Parathyroid adenoma (tissue), 2 donors: ENCODE measurements at regions not wholly inside any gene's neighbourhood (a gene's known extent, or its start where the extent isn't known, plus 50 kb on each side); places are given as distances from the start of the nearest gene placed in this dataset.

Source experiments
- H2AFZ ChIP-seq: fragments of 300-600 bp; sonication (generic); one replicate; pipeline ENCODE4 v1.7.0; 2017; ENCODE audit warnings: antibody characterized with exemption, mild to moderate bottlenecking
- H3K27ac ChIP-seq: fragments of 300-600 bp; sonication (generic); one replicate; pipeline ENCODE4 v1.7.0; 2017
- H3K27me3 ChIP-seq: fragments of 300-600 bp; sonication (generic); one replicate; pipeline ENCODE4 v1.7.0; 2017; ENCODE audit warnings: low read length; ENCODE audit not compliant: control insufficient read depth, insufficient read depth
- H3K36me3 ChIP-seq: fragments of 300-600 bp; sonication (generic); one replicate; pipeline ENCODE4 v1.7.0; 2017; ENCODE audit warnings: low read length; ENCODE audit not compliant: control insufficient read depth, insufficient read depth
- H3K4me1 ChIP-seq: fragments of 300-600 bp; sonication (generic); one replicate; pipeline ENCODE4 v1.7.0; 2017; ENCODE audit warnings: control low read depth
- H3K4me2 ChIP-seq: fragments of 300-600 bp; sonication (generic); one replicate; pipeline ENCODE4 v1.7.0; 2017; ENCODE audit warnings: low read length
- H3K4me3 ChIP-seq: fragments of 300-600 bp; sonication (generic); one replicate; pipeline ENCODE4 v1.7.0; 2017; ENCODE audit warnings: low read depth, low read length
- H3K79me2 ChIP-seq: fragments of 300-600 bp; sonication (generic); one replicate; pipeline ENCODE4 v1.7.0; 2017; ENCODE audit warnings: control low read depth
- H3K9ac ChIP-seq: fragments of 300-600 bp; sonication (generic); one replicate; pipeline ENCODE4 v1.7.0; 2017; ENCODE audit warnings: mild to moderate bottlenecking
- H3K9me3 ChIP-seq: fragments of 300-600 bp; sonication (generic); one replicate; pipeline ENCODE4 v1.7.0; 2017; ENCODE audit warnings: low read length; ENCODE audit not compliant: control insufficient read depth
- TF ChIP-seq, protein P1 (sequence below): fragments of 300-600 bp; sonication (generic); IDR thresholded peaks from one replicate; pipeline ENCODE4 v1.7.0; 2017; ENCODE audit warnings: antibody characterized with exemption, mild to moderate bottlenecking
- donor health status: primary hyperparathyroidism.

DNA sequence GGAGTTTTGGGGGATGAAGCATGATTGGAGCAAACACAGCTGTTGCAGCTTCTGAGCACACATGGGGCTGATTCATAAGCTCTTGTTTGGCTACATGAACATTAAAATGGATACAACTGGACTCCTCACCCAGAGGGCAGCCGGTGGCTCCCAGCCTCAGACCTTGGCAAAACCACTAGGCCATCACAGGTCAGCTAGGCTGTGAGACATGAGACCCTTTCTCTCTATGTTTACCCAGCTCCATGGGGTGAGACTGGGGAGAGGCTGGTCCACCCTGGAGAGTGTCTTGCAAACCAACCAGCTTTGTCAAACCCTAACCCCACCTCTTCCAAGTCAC is 388.7 kb downstream of the PTPRU start:
- H3K36me3 ChIP-seq: no peaks in the 10 kb centered on the region
- H2AFZ ChIP-seq: no peak overlapping the region
- no peaks in the 10 kb centered on the region for H3K79me2 ChIP-seq
- no peak overlapping the region for H3K4me2 ChIP-seq
- TF ChIP-seq, protein P1, sequence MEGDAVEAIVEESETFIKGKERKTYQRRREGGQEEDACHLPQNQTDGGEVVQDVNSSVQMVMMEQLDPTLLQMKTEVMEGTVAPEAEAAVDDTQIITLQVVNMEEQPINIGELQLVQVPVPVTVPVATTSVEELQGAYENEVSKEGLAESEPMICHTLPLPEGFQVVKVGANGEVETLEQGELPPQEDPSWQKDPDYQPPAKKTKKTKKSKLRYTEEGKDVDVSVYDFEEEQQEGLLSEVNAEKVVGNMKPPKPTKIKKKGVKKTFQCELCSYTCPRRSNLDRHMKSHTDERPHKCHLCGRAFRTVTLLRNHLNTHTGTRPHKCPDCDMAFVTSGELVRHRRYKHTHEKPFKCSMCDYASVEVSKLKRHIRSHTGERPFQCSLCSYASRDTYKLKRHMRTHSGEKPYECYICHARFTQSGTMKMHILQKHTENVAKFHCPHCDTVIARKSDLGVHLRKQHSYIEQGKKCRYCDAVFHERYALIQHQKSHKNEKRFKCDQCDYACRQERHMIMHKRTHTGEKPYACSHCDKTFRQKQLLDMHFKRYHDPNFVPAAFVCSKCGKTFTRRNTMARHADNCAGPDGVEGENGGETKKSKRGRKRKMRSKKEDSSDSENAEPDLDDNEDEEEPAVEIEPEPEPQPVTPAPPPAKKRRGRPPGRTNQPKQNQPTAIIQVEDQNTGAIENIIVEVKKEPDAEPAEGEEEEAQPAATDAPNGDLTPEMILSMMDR: no peak
- H3K4me1 ChIP-seq: no peaks in the 10 kb centered on the region
- no peaks in the 10 kb centered on the region for H3K27me3 ChIP-seq
- H3K27ac ChIP-seq: no peak overlapping the region
- H3K9ac ChIP-seq: no peak overlapping the region
- no peak overlapping the region for H3K4me3 ChIP-seq
- H3K9me3 ChIP-seq: no peaks in the 10 kb centered on the region

DNA sequence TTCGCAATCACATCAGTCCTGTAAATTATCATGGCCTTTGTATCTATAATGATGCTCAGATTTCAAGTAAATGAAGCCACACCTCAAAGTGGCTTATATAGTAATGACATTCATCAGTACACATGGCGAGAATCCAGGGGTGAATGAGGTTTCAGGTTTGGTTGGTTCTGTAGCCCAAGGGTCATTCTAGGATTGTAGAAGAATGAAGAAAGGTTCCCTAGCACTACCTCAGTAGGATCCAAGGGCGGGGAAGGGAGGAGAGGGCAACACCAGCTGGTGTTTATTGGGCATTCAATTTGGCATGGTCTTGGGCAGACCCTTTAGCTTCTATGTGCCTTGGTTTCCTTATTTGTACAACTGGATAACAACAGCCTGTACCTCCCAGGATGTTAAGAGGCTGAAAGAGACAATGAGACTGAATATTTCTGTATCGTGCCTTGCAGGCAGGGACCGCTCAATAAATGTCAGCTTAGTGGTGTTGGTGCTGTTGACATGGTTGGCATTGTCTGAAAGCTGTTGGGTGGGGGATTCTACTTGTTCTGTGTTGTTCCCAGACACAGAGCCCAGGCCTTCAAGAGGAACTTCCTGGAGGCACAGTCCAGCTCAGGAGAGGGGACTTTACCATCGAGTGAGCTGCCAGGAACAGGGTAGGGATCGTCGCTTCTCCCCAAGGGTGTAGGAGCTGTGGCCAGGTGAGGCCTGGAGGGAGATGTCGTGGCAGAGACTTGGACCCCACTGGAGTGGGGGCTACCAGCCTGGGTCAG is 388.2 kb downstream of the PTPRU start:
- Histone ChIP-seq H3K27me3 (no peaks in the 10 kb centered on the region), H3K4me2 (no peak overlapping the region), H3K4me3 (no peak overlapping the region), H3K4me1 (no peaks in the 10 kb centered on the region), H3K79me2 (no peaks in the 10 kb centered on the region), H2AFZ (no peak overlapping the region), H3K36me3 (no peaks in the 10 kb centered on the region), H3K27ac (no peak overlapping the region), H3K9me3 (no peaks in the 10 kb centered on the region), H3K9ac (no peak overlapping the region)
- TF ChIP-seq, protein P1: no peak

DNA sequence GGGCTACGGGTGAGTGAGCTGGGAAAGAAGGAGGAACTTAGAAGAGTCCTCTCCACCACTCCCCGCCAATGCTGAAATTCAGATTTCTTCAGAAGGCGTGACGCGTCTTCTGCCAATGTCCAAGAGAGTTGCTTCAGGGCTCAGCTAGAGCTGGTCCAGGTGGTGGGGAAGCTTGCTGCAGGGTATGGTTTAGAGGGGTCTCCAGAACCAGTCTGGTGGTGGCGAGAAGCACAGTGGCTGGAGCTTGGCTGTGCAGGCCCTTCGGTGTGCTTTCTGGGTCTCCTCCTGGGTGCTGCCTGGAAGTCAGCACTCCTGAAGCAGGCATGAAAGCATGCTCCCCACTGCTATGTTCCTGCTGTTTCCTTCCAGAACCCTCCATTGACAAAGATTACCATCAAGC is 387.2 kb downstream of the PTPRU start:
- Histone ChIP-seq H2AFZ (no peak overlapping the region), H3K9ac (no peak overlapping the region), H3K36me3 (no peaks in the 10 kb centered on the region), H3K79me2 (no peaks in the 10 kb centered on the region), H3K4me1 (no peaks in the 10 kb centered on the region), H3K4me2 (no peak overlapping the region), H3K27me3 (no peaks in the 10 kb centered on the region), H3K27ac (no peak overlapping the region), H3K4me3 (no peak overlapping the region), H3K9me3 (no peaks in the 10 kb centered on the region)
- TF ChIP-seq, protein P1: no peak

DNA sequence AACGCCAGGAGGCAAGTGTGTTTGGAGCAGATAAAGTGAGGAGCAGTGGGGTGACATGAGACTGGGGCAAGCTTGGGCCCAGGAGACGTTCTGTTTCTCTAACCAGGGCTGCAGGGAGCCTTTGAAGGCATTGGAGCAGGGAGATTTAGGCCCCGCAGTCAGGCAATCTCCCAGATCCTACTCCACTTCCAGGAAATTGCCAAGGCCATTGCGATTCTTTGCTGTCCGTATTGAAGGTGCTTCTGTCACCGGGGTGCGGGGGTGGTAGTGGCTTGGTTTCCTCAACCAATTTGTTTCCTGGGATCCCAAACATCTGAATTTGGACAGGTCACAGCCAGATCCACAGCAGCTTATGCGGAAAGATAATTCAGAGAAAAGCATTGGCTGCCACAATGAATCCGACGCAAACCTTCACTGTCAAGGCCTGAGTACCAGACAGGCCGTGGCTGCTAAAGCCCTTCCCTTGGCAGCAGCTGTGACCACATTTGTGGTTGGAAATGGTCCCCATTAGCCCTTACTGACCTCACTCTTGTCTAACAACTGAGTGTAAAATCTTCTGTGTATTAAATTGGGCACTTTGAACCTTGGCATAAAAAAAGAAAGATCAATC is 385.6 kb downstream of the PTPRU start:
- Histone ChIP-seq H3K4me3 (no peak overlapping the region), H3K9ac (no peak overlapping the region), H3K4me1 (no peaks in the 10 kb centered on the region), H3K36me3 (no peaks in the 10 kb centered on the region), H3K27ac (no peak overlapping the region), H3K4me2 (no peak overlapping the region), H3K9me3 (no peaks in the 10 kb centered on the region), H3K27me3 (no peaks in the 10 kb centered on the region), H2AFZ (no peak overlapping the region), H3K79me2 (no peaks in the 10 kb centered on the region)
- TF ChIP-seq, protein P1: no peak

DNA sequence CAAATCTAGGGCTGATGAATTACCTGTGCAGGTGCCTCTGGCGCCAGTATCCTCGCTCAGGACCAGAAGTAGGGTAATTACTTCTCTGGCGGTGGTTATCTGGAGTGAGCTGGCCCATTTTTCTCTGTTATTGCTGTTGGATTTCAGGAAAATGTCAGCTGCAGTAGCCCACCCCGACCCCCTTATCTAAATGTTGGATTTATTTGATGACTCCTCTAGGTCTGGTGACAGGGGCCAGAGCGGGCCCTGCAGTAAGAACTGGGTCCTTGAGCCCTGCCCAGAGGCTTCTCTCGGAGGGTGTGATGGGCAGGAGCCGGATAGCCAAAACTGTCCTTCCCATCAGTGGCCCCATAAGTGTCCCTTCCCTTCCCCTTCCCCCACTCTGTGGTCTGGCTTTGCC is 384.3 kb downstream of the PTPRU start:
- Histone ChIP-seq H3K36me3 (no peaks in the 10 kb centered on the region), H3K27ac (no peak overlapping the region)
- TF ChIP-seq, protein P1: no peak

More for the DNA sequence above, 384.3 kb downstream of the PTPRU start:
- H3K4me1 ChIP-seq: no peaks in the 10 kb centered on the region
- no peaks in the 10 kb centered on the region for H3K79me2 ChIP-seq
- H3K4me3 ChIP-seq: no peak overlapping the region
- H3K9ac ChIP-seq: no peak overlapping the region
- H2AFZ ChIP-seq: no peak overlapping the region
- H3K9me3 ChIP-seq: no peaks in the 10 kb centered on the region
- H3K27me3 ChIP-seq: no peaks in the 10 kb centered on the region
- no peak overlapping the region for H3K4me2 ChIP-seq
